Osteocyte (in vitro differentiated cells): ENCODE measurements at regions not wholly inside any gene's neighbourhood (a gene's known extent, or its start where the extent isn't known, plus 50 kb on each side); places are given as distances from the start of the nearest gene placed in this dataset.

Source experiments
- DNase-seq: peaks from one replicate; pipeline ENCODE4 v3.0.0; 2021; ENCODE audit warnings: mixed read lengths; ENCODE audit not compliant: unreplicated experiment; ENCODE audit errors: extremely low spot score
- H3K27ac Mint-ChIP-seq: one replicate; pipeline ENCODE4 v1.8.0; 2021; ENCODE audit warnings: mild to moderate bottlenecking, mixed read lengths; ENCODE audit not compliant: unreplicated experiment
- H3K27me3 Mint-ChIP-seq: one replicate; pipeline ENCODE4 v1.8.0; 2021; ENCODE audit warnings: mixed read lengths; ENCODE audit not compliant: unreplicated experiment
- H3K36me3 Mint-ChIP-seq: one replicate; pipeline ENCODE4 v1.8.0; 2021; ENCODE audit warnings: mixed read lengths; ENCODE audit not compliant: unreplicated experiment
- H3K4me1 Mint-ChIP-seq: one replicate; pipeline ENCODE4 v1.8.0; 2021; ENCODE audit warnings: mixed read lengths; ENCODE audit not compliant: unreplicated experiment
- H3K4me3 Mint-ChIP-seq: one replicate; pipeline ENCODE4 v1.8.0; 2021; ENCODE audit warnings: mild to moderate bottlenecking, moderate library complexity, mixed read lengths; ENCODE audit not compliant: unreplicated experiment
- H3K9me3 Mint-ChIP-seq: one replicate; pipeline ENCODE4 v1.8.0; 2021; ENCODE audit warnings: mixed read lengths; ENCODE audit not compliant: unreplicated experiment
- TF ChIP-seq, protein P1 (sequence below): fragments of 200-600 bp; sonication (generic); IDR thresholded peaks from 2 replicates; pipeline ENCODE4 v1.5.0; 2021; ENCODE audit warnings: antibody characterized with exemption, mild to moderate bottlenecking, moderate library complexity

- Mint-ChIP-seq H3K27me3 (no peaks in the 10 kb centered on the region), H3K4me1 (no peaks in the 10 kb centered on the region), H3K36me3 (no peaks in the 10 kb centered on the region), H3K9me3 (peaks cover 12% of the 10 kb centered on the region), H3K27ac (no peak overlapping the region), H3K4me3 (no peak overlapping the region)
- no peak for DNase-seq
- TF ChIP-seq, protein P1, sequence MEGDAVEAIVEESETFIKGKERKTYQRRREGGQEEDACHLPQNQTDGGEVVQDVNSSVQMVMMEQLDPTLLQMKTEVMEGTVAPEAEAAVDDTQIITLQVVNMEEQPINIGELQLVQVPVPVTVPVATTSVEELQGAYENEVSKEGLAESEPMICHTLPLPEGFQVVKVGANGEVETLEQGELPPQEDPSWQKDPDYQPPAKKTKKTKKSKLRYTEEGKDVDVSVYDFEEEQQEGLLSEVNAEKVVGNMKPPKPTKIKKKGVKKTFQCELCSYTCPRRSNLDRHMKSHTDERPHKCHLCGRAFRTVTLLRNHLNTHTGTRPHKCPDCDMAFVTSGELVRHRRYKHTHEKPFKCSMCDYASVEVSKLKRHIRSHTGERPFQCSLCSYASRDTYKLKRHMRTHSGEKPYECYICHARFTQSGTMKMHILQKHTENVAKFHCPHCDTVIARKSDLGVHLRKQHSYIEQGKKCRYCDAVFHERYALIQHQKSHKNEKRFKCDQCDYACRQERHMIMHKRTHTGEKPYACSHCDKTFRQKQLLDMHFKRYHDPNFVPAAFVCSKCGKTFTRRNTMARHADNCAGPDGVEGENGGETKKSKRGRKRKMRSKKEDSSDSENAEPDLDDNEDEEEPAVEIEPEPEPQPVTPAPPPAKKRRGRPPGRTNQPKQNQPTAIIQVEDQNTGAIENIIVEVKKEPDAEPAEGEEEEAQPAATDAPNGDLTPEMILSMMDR: no peak
Observed at GRCh38 chr5:26192486-26192885, 845.9 kb downstream of the CDH9 start.

DNA sequence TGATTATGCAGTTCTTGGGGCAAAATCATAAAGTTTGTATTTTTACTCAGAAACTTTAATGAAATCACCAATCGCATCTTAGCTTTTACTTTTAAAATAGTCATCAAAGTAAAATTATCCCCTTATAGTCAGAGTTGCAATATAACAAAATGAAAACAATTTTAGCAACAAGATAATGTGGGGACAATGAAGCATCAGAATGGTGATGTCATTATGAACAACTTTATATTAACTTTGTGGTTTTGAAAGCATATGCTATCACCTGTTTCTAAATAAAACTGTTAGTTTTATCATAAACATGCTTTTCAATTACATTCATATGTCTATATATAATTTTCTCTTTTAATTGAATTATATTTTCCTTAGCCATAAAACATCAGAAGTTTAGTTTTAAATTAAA is 856.8 kb downstream of the CDH9 start:
- H3K27me3 Mint-ChIP-seq: no peaks in the 10 kb centered on the region
- no peak overlapping the region for H3K4me3 Mint-ChIP-seq
- TF ChIP-seq, protein P1: no peak
- no peak for DNase-seq
- no peaks in the 10 kb centered on the region for H3K4me1 Mint-ChIP-seq
- H3K27ac Mint-ChIP-seq: no peak overlapping the region
- peaks cover under 1% of the 10 kb centered on the region for H3K9me3 Mint-ChIP-seq
- H3K36me3 Mint-ChIP-seq: no peaks in the 10 kb centered on the region

DNA sequence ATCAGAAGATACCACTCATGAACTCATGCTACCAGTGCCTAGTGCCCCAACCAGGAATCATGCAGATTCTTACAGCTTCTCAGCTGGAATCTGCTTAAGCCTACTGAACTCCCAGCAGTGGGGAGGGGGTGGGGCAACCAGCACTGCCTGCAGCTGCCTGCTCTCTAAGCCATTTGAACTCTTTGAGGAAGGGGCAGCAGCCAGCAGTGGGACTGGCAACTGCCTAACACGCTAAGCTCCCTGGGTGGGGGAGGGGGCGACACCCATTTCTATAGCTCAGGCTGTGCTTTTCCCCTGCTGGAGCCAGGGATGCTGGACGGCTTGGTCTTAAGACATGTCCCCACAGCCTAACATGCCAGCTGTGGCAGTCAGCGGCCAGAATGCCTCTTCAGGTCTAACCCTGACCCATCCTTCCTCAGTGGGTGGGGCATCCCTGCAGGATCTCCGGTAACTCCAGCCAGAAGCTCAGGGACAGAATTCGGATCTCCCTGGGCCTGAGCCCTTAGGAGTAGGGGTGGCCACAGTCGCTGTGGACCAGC is 889.7 kb downstream of the CDH9 start:
- DNase-seq: no peak
- no peaks in the 10 kb centered on the region for H3K4me1 Mint-ChIP-seq
- H3K36me3 Mint-ChIP-seq: no peaks in the 10 kb centered on the region
- H3K4me3 Mint-ChIP-seq: no peak overlapping the region
- H3K27ac Mint-ChIP-seq: no peak overlapping the region
- peaks cover 44% of the 10 kb centered on the region for H3K9me3 Mint-ChIP-seq
- H3K27me3 Mint-ChIP-seq: no peaks in the 10 kb centered on the region
- TF ChIP-seq, protein P1: no peak

DNA sequence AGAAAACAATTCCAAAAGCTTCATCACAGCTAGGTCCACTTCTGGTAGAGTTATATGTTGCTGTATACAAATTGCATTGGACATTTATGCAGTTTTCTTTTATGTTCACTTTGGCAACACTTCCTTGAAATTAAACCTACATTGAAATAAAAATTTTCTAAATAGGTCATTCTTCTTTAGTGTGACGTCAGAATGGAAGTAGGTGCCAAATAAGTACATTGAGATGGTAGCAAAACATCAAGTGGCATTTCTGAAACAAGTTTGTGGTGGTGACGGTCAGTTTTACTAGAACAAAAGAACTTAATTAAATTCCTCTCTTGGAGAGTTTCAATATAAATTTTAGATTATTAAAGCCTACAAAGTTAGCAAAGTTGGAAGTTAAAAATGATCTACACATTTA is 895.1 kb downstream of the CDH9 start:
- TF ChIP-seq, protein P1: no peak
- H3K27ac Mint-ChIP-seq: no peak overlapping the region
- H3K4me1 Mint-ChIP-seq: no peaks in the 10 kb centered on the region
- H3K27me3 Mint-ChIP-seq: no peaks in the 10 kb centered on the region
- DNase-seq: no peak
- H3K9me3 Mint-ChIP-seq: peaks cover 8% of the 10 kb centered on the region
- H3K4me3 Mint-ChIP-seq: no peak overlapping the region
- no peaks in the 10 kb centered on the region for H3K36me3 Mint-ChIP-seq

DNA sequence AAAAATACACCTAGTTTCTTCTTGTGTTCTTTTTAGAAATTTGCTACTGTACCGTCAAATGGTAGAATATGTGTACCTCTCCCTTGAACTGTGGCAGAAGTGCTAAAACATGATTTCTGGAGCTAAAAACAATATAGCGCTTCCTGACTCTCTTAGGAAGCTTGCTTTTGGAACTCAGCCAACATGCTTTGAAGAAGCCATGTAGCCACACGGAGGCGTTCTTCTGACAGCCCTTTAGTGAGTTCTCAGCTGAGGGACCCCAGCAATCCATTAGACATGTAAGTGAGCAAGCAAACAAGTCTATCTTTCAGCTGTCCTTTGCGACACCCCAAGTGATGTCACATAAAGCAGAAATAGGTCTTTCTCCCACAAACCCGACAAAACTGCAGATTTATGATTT is 917.0 kb downstream of the CDH9 start:
- H3K9me3 Mint-ChIP-seq: no peaks in the 10 kb centered on the region
- no peaks in the 10 kb centered on the region for H3K27me3 Mint-ChIP-seq
- no peak overlapping the region for H3K27ac Mint-ChIP-seq
- DNase-seq: no peak
- no peak overlapping the region for H3K4me3 Mint-ChIP-seq
- H3K4me1 Mint-ChIP-seq: no peaks in the 10 kb centered on the region
- TF ChIP-seq, protein P1: no peak
- no peaks in the 10 kb centered on the region for H3K36me3 Mint-ChIP-seq
